Large intestine (tissue), 3 donors: ENCODE measurements at regions not wholly inside any gene's neighbourhood (a gene's known extent, or its start where the extent isn't known, plus 50 kb on each side); places are given as distances from the start of the nearest gene placed in this dataset.

ENCODE experiments used
- DNase-seq, 2 donors: peaks; one replicate each; pipeline versions ENCODE4 v3.0.0 to v3.0.0-alpha.2; 2013
- H3K27ac ChIP-seq: one replicate; pipeline ENCODE4 v1.5.1; 2013; ENCODE audit warnings: low read length
- H3K27me3 ChIP-seq: 2 replicates; pipeline ENCODE4 v1.6.1; 2013; ENCODE audit warnings: low read length; ENCODE audit not compliant: control insufficient read depth, insufficient read depth
- H3K36me3 ChIP-seq: 2 replicates; pipeline ENCODE4 v1.6.1; 2013; ENCODE audit warnings: low read length; ENCODE audit not compliant: control insufficient read depth, insufficient read depth
- H3K4me1 ChIP-seq: one replicate; pipeline ENCODE4 v1.6.1; 2013; ENCODE audit warnings: low read length; ENCODE audit not compliant: control insufficient read depth, insufficient read depth
- H3K4me3 ChIP-seq: one replicate; pipeline ENCODE4 v1.5.1; 2013; ENCODE audit warnings: low read length
- H3K9me3 ChIP-seq: one replicate; pipeline ENCODE4 v1.6.1; 2013; ENCODE audit warnings: mild to moderate bottlenecking, low read depth, low read length, moderate library complexity; ENCODE audit not compliant: control insufficient read depth
- WGBS: methylation state at CpG from one replicate; pipeline ENCODE4 v1.1.5; 2013; ENCODE audit warnings: low lambda C conversion rate; ENCODE audit not compliant: insufficient coverage; 5-methylcytosine and 5-hydroxymethylcytosine counted together

- Histone ChIP-seq H3K9me3 (no peaks in the 10 kb centered on the region), H3K4me1 (no peaks in the 10 kb centered on the region), H3K4me3 (no peak overlapping the region), H3K36me3 (no peaks in the 10 kb centered on the region), H3K27me3 (peaks cover 25% of the 10 kb centered on the region), H3K27ac (no peak overlapping the region)
- no peak for DNase-seq
- 44% methylated on average over 5 of the region's 17 CpGs for WGBS
These were observed 243.2 kb downstream of the SNX10 start for GRCh38 chr7:26534649-26535482.

- H3K9me3 ChIP-seq = no peaks in the 10 kb centered on the region
- H3K36me3 ChIP-seq = no peaks in the 10 kb centered on the region
- H3K27me3 ChIP-seq = peaks cover 26% of the 10 kb centered on the region
- no peak for DNase-seq
- no peaks in the 10 kb centered on the region for H3K4me1 ChIP-seq
- H3K4me3 ChIP-seq = no peak overlapping the region
- WGBS = 67% methylated on average over 2 of the region's 3 CpGs
- H3K27ac ChIP-seq = no peak overlapping the region
These were observed 243.9 kb downstream of the SNX10 start for GRCh38 chr7:26535483-26536007.

- no peak overlapping the region for H3K27ac ChIP-seq
- peaks cover 38% of the 10 kb centered on the region for H3K27me3 ChIP-seq
- no peaks in the 10 kb centered on the region for H3K9me3 ChIP-seq
- DNase-seq = no peak
- no peaks in the 10 kb centered on the region for H3K4me1 ChIP-seq
- H3K36me3 ChIP-seq = no peaks in the 10 kb centered on the region
- no CpG with 5 or more reads among the region's 7 CpGs for WGBS
- no peak overlapping the region for H3K4me3 ChIP-seq
These were observed 246.6 kb downstream of the SNX10 start for GRCh38 chr7:26538216-26538615.

GRCh38 chr7:26538689-26539088 is 247.0 kb downstream of the SNX10 start:
- Histone ChIP-seq H3K27me3 (peaks cover 39% of the 10 kb centered on the region), H3K27ac (no peak overlapping the region), H3K9me3 (no peaks in the 10 kb centered on the region), H3K36me3 (no peaks in the 10 kb centered on the region), H3K4me1 (no peaks in the 10 kb centered on the region), H3K4me3 (no peak overlapping the region)
- 45% methylated on average over 2 of the region's 3 CpGs for WGBS
- DNase-seq = no peak

- H3K4me1 ChIP-seq = no peaks in the 10 kb centered on the region
- no peak for DNase-seq
- H3K27me3 ChIP-seq = peaks cover 28% of the 10 kb centered on the region
- WGBS = 80% methylated on average over 2 of the region's 10 CpGs
- no peak overlapping the region for H3K27ac ChIP-seq
- no peaks in the 10 kb centered on the region for H3K9me3 ChIP-seq
- no peak overlapping the region for H3K4me3 ChIP-seq
- no peaks in the 10 kb centered on the region for H3K36me3 ChIP-seq
These were observed 251.7 kb downstream of the SNX10 start for GRCh38 chr7:26543340-26543739.

GRCh38 chr7:26543951-26544350 is 252.3 kb downstream of the SNX10 start:
- no peak overlapping the region for H3K27ac ChIP-seq
- H3K27me3 ChIP-seq = peaks cover 25% of the 10 kb centered on the region
- H3K9me3 ChIP-seq = no peaks in the 10 kb centered on the region
- WGBS = 80% methylated on average over 2 of the region's 11 CpGs
- DNase-seq = no peak
- no peaks in the 10 kb centered on the region for H3K4me1 ChIP-seq
- no peak overlapping the region for H3K4me3 ChIP-seq
- H3K36me3 ChIP-seq = no peaks in the 10 kb centered on the region

- Histone ChIP-seq H3K27me3 (peaks cover 21% of the 10 kb centered on the region), H3K36me3 (no peaks in the 10 kb centered on the region), H3K27ac (no peak overlapping the region), H3K4me1 (no peaks in the 10 kb centered on the region), H3K4me3 (no peak overlapping the region), H3K9me3 (no peaks in the 10 kb centered on the region)
- WGBS = no CpG with 5 or more reads among the region's 13 CpGs
- no peak for DNase-seq
These were observed 254.9 kb downstream of the SNX10 start for GRCh38 chr7:26546508-26547053.

GRCh38 chr7:26547156-26547555 is 255.5 kb downstream of the SNX10 start:
- WGBS = no CpG with 5 or more reads among the region's 3 CpGs
- H3K27ac ChIP-seq = no peak overlapping the region
- DNase-seq = no peak
- H3K4me1 ChIP-seq = no peaks in the 10 kb centered on the region
- no peak overlapping the region for H3K4me3 ChIP-seq
- H3K27me3 ChIP-seq = peaks cover 18% of the 10 kb centered on the region
- no peaks in the 10 kb centered on the region for H3K36me3 ChIP-seq
- H3K9me3 ChIP-seq = no peaks in the 10 kb centered on the region

GRCh38 chr7:26549281-26549944 is 257.8 kb downstream of the SNX10 start:
- no peak overlapping the region for H3K4me3 ChIP-seq
- H3K4me1 ChIP-seq = no peaks in the 10 kb centered on the region
- WGBS = no CpG with 5 or more reads among the region's 11 CpGs
- peaks cover 9% of the 10 kb centered on the region for H3K27me3 ChIP-seq
- no peaks in the 10 kb centered on the region for H3K36me3 ChIP-seq
- no peaks in the 10 kb centered on the region for H3K9me3 ChIP-seq
- no peak for DNase-seq
- H3K27ac ChIP-seq = no peak overlapping the region

GRCh38 chr7:26550492-26550891 is 258.8 kb downstream of the SNX10 start:
- Histone ChIP-seq H3K27me3 (peaks cover 9% of the 10 kb centered on the region), H3K27ac (no peak overlapping the region), H3K4me1 (no peaks in the 10 kb centered on the region), H3K4me3 (no peak overlapping the region), H3K9me3 (no peaks in the 10 kb centered on the region), H3K36me3 (no peaks in the 10 kb centered on the region)
- WGBS = no CpG with 5 or more reads among the region's 5 CpGs
- no peak for DNase-seq
